ENCODE measurements at regions not wholly inside any gene's neighbourhood (a gene's known extent, or its start where the extent isn't known, plus 50 kb on each side); places are given as distances from the start of the nearest gene placed in this dataset.

- Mint-ChIP-seq H3K36me3 (ENCODE audit: insufficient read depth, unreplicated experiment) (no peaks in the 10 kb centered on the region), H3K9me3 (ENCODE audit: unreplicated experiment) (no peaks in the 10 kb centered on the region), H3K27ac (ENCODE audit: unreplicated experiment) (no peak overlapping the region), H3K4me3 (ENCODE audit: unreplicated experiment) (no peak overlapping the region), H3K27me3 (ENCODE audit: insufficient read depth, unreplicated experiment) (no peaks in the 10 kb centered on the region), H3K4me1 (ENCODE audit: low read depth, unreplicated experiment) (no peaks in the 10 kb centered on the region)
- H3K4me3 ChIP-seq (ENCODE audit: low read depth, low read length), result no peak overlapping the region
- H3K4me1 ChIP-seq, result no peaks in the 10 kb centered on the region
- no peaks in the 10 kb centered on the region for H3K27me3 ChIP-seq (replicated peaks; ENCODE audit: control insufficient read depth, insufficient read depth, low read length)
- intact Hi-C loops (cut with micrococcal nuclease; ENCODE audit: unreplicated experiment), result no loop called here
- H3K36me3 ChIP-seq (ENCODE audit: control insufficient read depth, insufficient read depth, low read length), result no peaks in the 10 kb centered on the region
- TF ChIP-seq CTCF (IDR thresholded peaks at IDR 0.05; ENCODE audit: insufficient read depth in 1 of 2, low read depth in 1 of 2, low read length in 1 of 2, severe bottlenecking in 1 of 2, unreplicated experiment in 1 of 2), result no peak
- BruUV-seq (replicated peaks), result no TSS peak
- no peaks in the 10 kb centered on the region for H3K9me3 ChIP-seq
- POLR2A ChIA-PET, result no interaction called here
- CTCF ChIA-PET, result no interaction called here
- DNase-seq, result no peak
Measured at GRCh38 chrX:121949041-121949760, 901.8 kb downstream of the GLUD2 start.

GRCh38 chrX:121958886-121959285 is 911.5 kb downstream of the GLUD2 start:
- H3K4me3 ChIP-seq (ENCODE audit: low read depth, low read length), result no peak overlapping the region
- no peak for DNase-seq
- H3K36me3 ChIP-seq (ENCODE audit: control insufficient read depth, insufficient read depth, low read length), result no peaks in the 10 kb centered on the region
- H3K4me3 Mint-ChIP-seq (ENCODE audit: unreplicated experiment), result no peak overlapping the region
- no peak for TF ChIP-seq CTCF (IDR thresholded peaks at IDR 0.05; ENCODE audit: insufficient read depth in 1 of 2, low read depth in 1 of 2, low read length in 1 of 2, severe bottlenecking in 1 of 2, unreplicated experiment in 1 of 2)
- H3K27me3 ChIP-seq (replicated peaks; ENCODE audit: control insufficient read depth, insufficient read depth, low read length), result no peaks in the 10 kb centered on the region
- no peaks in the 10 kb centered on the region for H3K27me3 Mint-ChIP-seq (ENCODE audit: insufficient read depth, unreplicated experiment)
- CTCF ChIA-PET, result no interaction called here
- no peaks in the 10 kb centered on the region for H3K36me3 Mint-ChIP-seq (ENCODE audit: insufficient read depth, unreplicated experiment)
- H3K27ac Mint-ChIP-seq (ENCODE audit: unreplicated experiment), result no peak overlapping the region
- no peaks in the 10 kb centered on the region for H3K9me3 Mint-ChIP-seq (ENCODE audit: unreplicated experiment)
- no TSS peak for BruUV-seq (replicated peaks)
- no peaks in the 10 kb centered on the region for H3K4me1 Mint-ChIP-seq (ENCODE audit: low read depth, unreplicated experiment)
- no peaks in the 10 kb centered on the region for H3K4me1 ChIP-seq
- no peaks in the 10 kb centered on the region for H3K9me3 ChIP-seq
- POLR2A ChIA-PET, result no interaction called here
- intact Hi-C loops (cut with micrococcal nuclease; ENCODE audit: unreplicated experiment), result no loop called here

GRCh38 chrX:121975671-121976070 is 928.3 kb downstream of the GLUD2 start:
- Mint-ChIP-seq H3K4me3 (ENCODE audit: unreplicated experiment) (no peak overlapping the region), H3K27ac (ENCODE audit: unreplicated experiment) (no peak overlapping the region), H3K27me3 (ENCODE audit: insufficient read depth, unreplicated experiment) (no peaks in the 10 kb centered on the region), H3K9me3 (ENCODE audit: unreplicated experiment) (no peaks in the 10 kb centered on the region), H3K36me3 (ENCODE audit: insufficient read depth, unreplicated experiment) (no peaks in the 10 kb centered on the region), H3K4me1 (ENCODE audit: low read depth, unreplicated experiment) (no peaks in the 10 kb centered on the region)
- Histone ChIP-seq H3K4me1 (no peaks in the 10 kb centered on the region), H3K4me3 (ENCODE audit: low read depth, low read length) (no peak overlapping the region), H3K36me3 (ENCODE audit: control insufficient read depth, insufficient read depth, low read length) (no peaks in the 10 kb centered on the region), H3K9me3 (no peaks in the 10 kb centered on the region), H3K27me3 (replicated peaks; ENCODE audit: control insufficient read depth, insufficient read depth, low read length) (no peaks in the 10 kb centered on the region)
- ChIA-PET POLR2A (no interaction called here), CTCF (no interaction called here)
- intact Hi-C loops (cut with micrococcal nuclease; ENCODE audit: unreplicated experiment), result no loop called here
- BruUV-seq (replicated peaks), result no TSS peak
- no peak for TF ChIP-seq CTCF (IDR thresholded peaks at IDR 0.05; ENCODE audit: insufficient read depth in 1 of 2, low read depth in 1 of 2, low read length in 1 of 2, severe bottlenecking in 1 of 2, unreplicated experiment in 1 of 2)
- no peak for DNase-seq

Data from Caco-2 (cell line).